ENCODE measurements at regions not wholly inside any gene's neighbourhood (a gene's known extent, or its start where the extent isn't known, plus 50 kb on each side); places are given as distances from the start of the nearest gene placed in this dataset.
"Not testable (repeated sequence)": the region's sequence is repeated elsewhere in the genome, so short reads cannot be mapped to it uniquely, and the experiment has no call there.

- TF ChIP-seq, protein P1, sequence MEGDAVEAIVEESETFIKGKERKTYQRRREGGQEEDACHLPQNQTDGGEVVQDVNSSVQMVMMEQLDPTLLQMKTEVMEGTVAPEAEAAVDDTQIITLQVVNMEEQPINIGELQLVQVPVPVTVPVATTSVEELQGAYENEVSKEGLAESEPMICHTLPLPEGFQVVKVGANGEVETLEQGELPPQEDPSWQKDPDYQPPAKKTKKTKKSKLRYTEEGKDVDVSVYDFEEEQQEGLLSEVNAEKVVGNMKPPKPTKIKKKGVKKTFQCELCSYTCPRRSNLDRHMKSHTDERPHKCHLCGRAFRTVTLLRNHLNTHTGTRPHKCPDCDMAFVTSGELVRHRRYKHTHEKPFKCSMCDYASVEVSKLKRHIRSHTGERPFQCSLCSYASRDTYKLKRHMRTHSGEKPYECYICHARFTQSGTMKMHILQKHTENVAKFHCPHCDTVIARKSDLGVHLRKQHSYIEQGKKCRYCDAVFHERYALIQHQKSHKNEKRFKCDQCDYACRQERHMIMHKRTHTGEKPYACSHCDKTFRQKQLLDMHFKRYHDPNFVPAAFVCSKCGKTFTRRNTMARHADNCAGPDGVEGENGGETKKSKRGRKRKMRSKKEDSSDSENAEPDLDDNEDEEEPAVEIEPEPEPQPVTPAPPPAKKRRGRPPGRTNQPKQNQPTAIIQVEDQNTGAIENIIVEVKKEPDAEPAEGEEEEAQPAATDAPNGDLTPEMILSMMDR (conservative IDR thresholded peaks at IDR 0.05; ENCODE audit: low read depth in 2 of 2), result no peak
- no peak for TF ChIP-seq CREB1 (CRISPR knock-in tag; IDR thresholded peaks at IDR 0.05; ENCODE audit: low read depth)
Measured at GRCh38 chr4:77453911-77454310, 151.7 kb upstream of the CXCL13 start (continued).

DNA sequence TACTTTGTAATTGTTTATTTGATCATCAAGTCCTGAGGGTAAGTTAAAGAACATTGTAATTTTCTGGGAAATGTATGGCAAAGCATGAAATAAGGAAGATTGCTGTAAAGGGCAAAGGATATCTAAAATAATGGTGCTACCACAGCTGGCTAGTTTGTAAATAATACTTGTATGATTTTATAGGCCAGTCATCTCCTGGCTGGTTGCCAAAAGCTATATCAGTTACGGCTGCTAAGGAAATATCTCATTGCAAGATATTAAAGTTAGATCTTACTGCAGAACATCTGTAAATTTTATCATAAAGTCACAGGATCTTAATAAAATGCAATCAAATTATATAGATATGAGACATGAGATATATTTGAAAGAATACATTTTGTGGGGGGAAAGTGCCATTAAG is 150.8 kb upstream of the CXCL13 start:
- Mint-ChIP-seq H3K9me3 (peaks cover 16% of the 10 kb centered on the region; the same call in 2 of the 3 replicates), H3K27ac (no peak overlapping the region), H3K4me3 (no peak overlapping the region), H3K36me3 (ENCODE audit: low read depth) (no peaks in the 10 kb centered on the region), H3K4me1 (no peaks in the 10 kb centered on the region), H3K27me3 (ENCODE audit: insufficient read depth, low read depth, poor library complexity) (no peaks in the 10 kb centered on the region)
- Histone ChIP-seq H3K36me3 (ENCODE audit: insufficient read depth) (no peaks in the 10 kb centered on the region), H3K4me1 (ENCODE audit: insufficient read depth) (no peaks in the 10 kb centered on the region), H4K20me1 (replicated peaks; ENCODE audit: insufficient read depth) (no peaks in the 10 kb centered on the region), H3K27ac (ENCODE audit: low read depth) (no peak overlapping the region), H3K27me3 (ENCODE audit: insufficient read depth) (no peaks in the 10 kb centered on the region), H2AFZ (no peak overlapping the region), H3F3A (replicated peaks; ENCODE audit: low read depth) (no peaks in the 10 kb centered on the region), H3K4me3 (no peak overlapping the region), H3K9me2 (ENCODE audit: insufficient read depth) (no peaks in the 10 kb centered on the region), H3K79me2 (replicated peaks; ENCODE audit: insufficient read depth) (no peaks in the 10 kb centered on the region), H3K4me2 (no peak overlapping the region)
- ATAC-seq (no peak), DNase-seq (ENCODE audit: low spot score) (no peak)
- TF ChIP-seq EZH2 (IDR thresholded peaks at IDR 0.05; ENCODE audit: low read depth, unreplicated experiment) (no peak), EZH2phosphoT487 (IDR thresholded peaks at IDR 0.05; ENCODE audit: unreplicated experiment) (no peak), ZNF462 (CRISPR knock-in tag; IDR thresholded peaks at IDR 0.05) (no peak), NANOG (IDR thresholded peaks at IDR 0.05; ENCODE audit: borderline replicate concordance) (no peak)

DNA sequence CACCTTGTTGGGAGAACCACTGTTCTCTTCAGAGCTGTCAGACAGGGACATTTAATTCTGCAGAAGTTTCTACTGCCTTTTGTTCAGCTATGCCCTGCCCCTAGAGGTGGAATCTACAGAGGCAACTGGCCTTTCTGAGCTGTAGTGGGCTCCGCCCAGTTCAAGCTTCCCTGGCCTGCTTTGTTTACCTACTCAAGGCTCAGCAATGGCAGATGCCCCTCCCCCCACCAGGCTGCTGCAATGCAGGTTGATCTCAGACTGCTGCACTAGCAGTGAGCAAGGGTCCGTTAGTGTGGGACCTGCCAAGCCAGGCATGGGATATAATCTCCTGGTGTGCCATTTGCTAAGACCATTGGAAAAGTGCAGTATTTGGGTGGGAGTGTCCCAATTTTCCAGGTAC is 141.5 kb upstream of the CXCL13 start:
- H3K27me3 Mint-ChIP-seq (ENCODE audit: insufficient read depth, low read depth, poor library complexity); H3K4me1 Mint-ChIP-seq; H3K36me3 ChIP-seq (ENCODE audit: insufficient read depth); H3K27ac Mint-ChIP-seq; H4K20me1 ChIP-seq (replicated peaks; ENCODE audit: insufficient read depth); H3K27me3 ChIP-seq (ENCODE audit: insufficient read depth); H3K4me2 ChIP-seq; H3K79me2 ChIP-seq (replicated peaks; ENCODE audit: insufficient read depth); H3K4me3 Mint-ChIP-seq; H3K27ac ChIP-seq (ENCODE audit: low read depth); H3K4me1 ChIP-seq (ENCODE audit: insufficient read depth); ATAC-seq; DNase-seq (ENCODE audit: low spot score); H3F3A ChIP-seq (replicated peaks; ENCODE audit: low read depth); H3K9me2 ChIP-seq (ENCODE audit: insufficient read depth); H2AFZ ChIP-seq; H3K4me3 ChIP-seq: not testable (repeated sequence)
- Mint-ChIP-seq H3K36me3 (ENCODE audit: low read depth) (peaks cover 18% of the 10 kb centered on the region), H3K9me3 (peaks cover 67% of the 10 kb centered on the region)
